Fibroblast of the aortic adventitia (primary cell): ENCODE measurements at regions not wholly inside any gene's neighbourhood (a gene's known extent, or its start where the extent isn't known, plus 50 kb on each side); places are given as distances from the start of the nearest gene placed in this dataset.

Experiments
- DNase-seq: peaks from one replicate; pipeline ENCODE4 v3.0.0-alpha.2; 2010; ENCODE audit warnings: low read depth
- H3K4me3 ChIP-seq: 2 replicates; pipeline ENCODE4 v1.5.1; 2011; ENCODE audit warnings: low read depth, mild to moderate bottlenecking, control low read depth, low read length, moderate library complexity
- CTCF ChIP-seq: IDR thresholded peaks from 2 replicates; pipeline ENCODE4 v1.5.1; 2011; ENCODE audit warnings: mild to moderate bottlenecking, low read length, control low read depth, inconsistent platforms; ENCODE audit not compliant: insufficient read depth

- no peak for TF ChIP-seq CTCF
- DNase-seq, result peak; percentile 89
- H3K4me3 ChIP-seq, result no peak overlapping the region
Measured at GRCh38 chr11:27216270-27217149, 146.5 kb downstream of the CCDC34 start.

GRCh38 chr11:27215471-27216269 lies 147.3 kb downstream of the CCDC34 start:
- no peak overlapping the region for H3K4me3 ChIP-seq
- TF ChIP-seq CTCF, result no peak
- DNase-seq, result peak; percentile 25

GRCh38 chr11:27214713-27215112 lies 148.3 kb downstream of the CCDC34 start:
- TF ChIP-seq CTCF, result no peak
- no peak for DNase-seq
- H3K4me3 ChIP-seq, result no peak overlapping the region

GRCh38 chr11:27213232-27213660 lies 149.8 kb downstream of the CCDC34 start:
- TF ChIP-seq CTCF, result no peak

GRCh38 chr11:27212248-27212780 lies 150.7 kb downstream of the CCDC34 start:
- H3K4me3 ChIP-seq, result no peak overlapping the region
- no peak for DNase-seq
- no peak for TF ChIP-seq CTCF

More at GRCh38 chr11:27213232-27213660, 149.8 kb downstream of the CCDC34 start:
- DNase-seq, result peak; percentile 93
- H3K4me3 ChIP-seq, result no peak overlapping the region

GRCh38 chr11:27211370-27212127 lies 151.5 kb downstream of the CCDC34 start:
- no peak overlapping the region for H3K4me3 ChIP-seq
- peak; percentile 53 for TF ChIP-seq CTCF
- no peak for DNase-seq
